WI38 (cell line): ENCODE measurements at regions not wholly inside any gene's neighbourhood (a gene's known extent, or its start where the extent isn't known, plus 50 kb on each side); places are given as distances from the start of the nearest gene placed in this dataset.
A peak's percentile ranks its signal among the peaks of the same experiment; 100 is the strongest.

ENCODE experiments used
- H3K4me3 ChIP-seq: 2 replicates; pipeline ENCODE4 v1.5.1; 2011; ENCODE audit warnings: low read depth, mild to moderate bottlenecking, control low read depth, low read length
- TF ChIP-seq, protein P1 (sequence below): IDR thresholded peaks from 2 replicates; pipeline ENCODE4 v1.5.1; 2012; ENCODE audit warnings: low read depth, mild to moderate bottlenecking, control low read depth, low read length

DNA sequence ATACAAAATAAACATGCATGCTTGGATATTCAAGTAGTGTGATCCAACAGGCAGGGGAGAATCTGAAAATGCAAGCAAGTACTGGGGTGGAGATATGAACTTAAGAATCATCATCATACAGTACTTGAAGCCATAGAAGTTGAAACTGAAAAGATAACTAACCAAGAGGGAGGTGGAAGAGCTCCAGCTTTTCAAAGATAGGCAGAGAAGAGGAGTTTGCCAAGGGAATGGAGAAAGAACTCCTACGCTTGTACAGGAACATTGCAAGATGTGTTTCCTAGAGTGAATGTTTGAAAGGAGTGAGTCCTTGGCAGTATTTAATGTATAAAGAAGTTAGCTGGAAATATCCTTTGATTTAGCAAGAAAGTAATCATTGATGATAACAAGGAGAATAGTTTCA, 106.2 kb upstream of the FRMPD4 start:
- TF ChIP-seq, protein P1, sequence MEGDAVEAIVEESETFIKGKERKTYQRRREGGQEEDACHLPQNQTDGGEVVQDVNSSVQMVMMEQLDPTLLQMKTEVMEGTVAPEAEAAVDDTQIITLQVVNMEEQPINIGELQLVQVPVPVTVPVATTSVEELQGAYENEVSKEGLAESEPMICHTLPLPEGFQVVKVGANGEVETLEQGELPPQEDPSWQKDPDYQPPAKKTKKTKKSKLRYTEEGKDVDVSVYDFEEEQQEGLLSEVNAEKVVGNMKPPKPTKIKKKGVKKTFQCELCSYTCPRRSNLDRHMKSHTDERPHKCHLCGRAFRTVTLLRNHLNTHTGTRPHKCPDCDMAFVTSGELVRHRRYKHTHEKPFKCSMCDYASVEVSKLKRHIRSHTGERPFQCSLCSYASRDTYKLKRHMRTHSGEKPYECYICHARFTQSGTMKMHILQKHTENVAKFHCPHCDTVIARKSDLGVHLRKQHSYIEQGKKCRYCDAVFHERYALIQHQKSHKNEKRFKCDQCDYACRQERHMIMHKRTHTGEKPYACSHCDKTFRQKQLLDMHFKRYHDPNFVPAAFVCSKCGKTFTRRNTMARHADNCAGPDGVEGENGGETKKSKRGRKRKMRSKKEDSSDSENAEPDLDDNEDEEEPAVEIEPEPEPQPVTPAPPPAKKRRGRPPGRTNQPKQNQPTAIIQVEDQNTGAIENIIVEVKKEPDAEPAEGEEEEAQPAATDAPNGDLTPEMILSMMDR = no peak
- H3K4me3 ChIP-seq = no peak overlapping the region

DNA sequence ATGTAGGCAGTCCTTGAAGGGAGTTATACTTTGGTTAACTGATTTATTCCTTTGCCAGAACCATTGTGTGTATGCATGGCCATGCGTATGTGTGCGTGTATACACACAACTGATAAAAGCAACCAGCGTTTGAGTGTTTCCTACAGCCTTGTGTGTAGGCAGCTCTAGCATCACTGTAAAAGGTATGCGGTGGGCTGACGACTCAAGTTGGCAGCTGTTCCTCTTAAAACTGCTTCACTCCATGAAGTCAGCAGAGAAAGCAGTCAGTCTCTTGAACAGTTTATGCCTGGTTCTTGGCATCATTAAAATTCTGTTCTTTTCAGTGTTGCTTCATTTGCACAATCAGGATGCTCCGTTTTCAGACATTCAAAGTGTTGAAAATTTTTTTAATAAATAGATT, 103.5 kb upstream of the FRMPD4 start:
- TF ChIP-seq, protein P1 = no peak
- H3K4me3 ChIP-seq = no peak overlapping the region

DNA sequence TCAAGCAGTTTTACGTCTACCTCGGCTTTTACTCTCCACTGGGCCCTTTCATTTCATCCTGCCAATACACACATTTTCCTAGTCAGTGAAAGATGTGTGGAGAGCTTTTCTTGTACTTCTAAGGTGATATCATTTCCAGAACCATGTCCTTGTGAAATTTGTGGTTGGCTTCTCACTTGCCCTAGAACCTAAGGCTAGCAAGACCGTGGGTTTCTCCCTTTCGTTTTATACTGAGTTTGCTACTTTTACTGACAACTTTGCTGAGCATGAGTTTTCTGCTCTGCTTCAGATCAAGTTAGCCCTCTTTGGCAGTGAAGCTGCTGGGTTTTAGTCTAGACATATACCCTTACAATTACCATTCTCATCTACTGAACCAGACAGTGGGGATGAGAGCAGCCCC, 95.7 kb upstream of the FRMPD4 start:
- TF ChIP-seq, protein P1 = no peak
- no peak overlapping the region for H3K4me3 ChIP-seq

DNA sequence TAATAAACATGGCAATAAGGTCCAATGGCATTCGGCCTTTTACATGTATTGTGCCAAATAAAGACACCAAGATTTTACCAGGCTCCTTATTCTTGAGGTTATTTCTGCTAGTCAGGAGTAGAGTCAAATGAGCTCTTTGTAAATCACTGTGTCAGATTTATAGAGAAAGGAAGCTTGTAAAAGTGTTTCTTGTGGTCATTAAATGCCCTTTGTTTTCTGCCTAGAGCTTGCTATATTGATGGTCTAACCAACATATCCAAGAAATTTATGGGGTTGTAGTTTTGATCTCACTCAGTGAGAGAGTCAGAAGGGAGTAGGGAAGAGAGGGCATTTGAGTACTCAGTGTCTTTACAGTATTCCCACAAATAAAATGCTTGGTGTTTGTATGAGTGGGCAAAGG, 86.2 kb upstream of the FRMPD4 start:
- TF ChIP-seq, protein P1 = no peak
- no peak overlapping the region for H3K4me3 ChIP-seq

DNA sequence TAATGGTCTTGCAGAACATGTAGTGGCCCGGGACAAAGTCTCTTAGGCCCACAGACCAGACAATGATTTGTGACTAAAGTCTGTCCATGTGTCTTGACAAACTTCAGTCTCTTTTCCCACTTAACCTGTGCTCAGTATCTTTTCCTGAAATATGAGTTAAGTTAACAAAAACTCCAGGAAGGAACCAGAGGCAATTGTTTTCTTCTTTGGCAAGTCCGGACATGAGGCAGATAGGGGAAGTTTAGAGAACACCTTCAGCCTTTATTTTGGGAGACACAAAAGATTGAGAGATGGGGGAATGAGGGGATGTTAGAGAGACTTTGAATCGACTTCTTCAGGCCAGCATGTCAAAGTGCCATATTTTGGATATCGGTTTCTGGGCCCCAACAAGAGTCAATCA, 80.2 kb upstream of the FRMPD4 start:
- TF ChIP-seq, protein P1 = 0 out of 2 replicates have a peak, but pooled peaks have one; percentile 1
- H3K4me3 ChIP-seq = no peak overlapping the region

DNA sequence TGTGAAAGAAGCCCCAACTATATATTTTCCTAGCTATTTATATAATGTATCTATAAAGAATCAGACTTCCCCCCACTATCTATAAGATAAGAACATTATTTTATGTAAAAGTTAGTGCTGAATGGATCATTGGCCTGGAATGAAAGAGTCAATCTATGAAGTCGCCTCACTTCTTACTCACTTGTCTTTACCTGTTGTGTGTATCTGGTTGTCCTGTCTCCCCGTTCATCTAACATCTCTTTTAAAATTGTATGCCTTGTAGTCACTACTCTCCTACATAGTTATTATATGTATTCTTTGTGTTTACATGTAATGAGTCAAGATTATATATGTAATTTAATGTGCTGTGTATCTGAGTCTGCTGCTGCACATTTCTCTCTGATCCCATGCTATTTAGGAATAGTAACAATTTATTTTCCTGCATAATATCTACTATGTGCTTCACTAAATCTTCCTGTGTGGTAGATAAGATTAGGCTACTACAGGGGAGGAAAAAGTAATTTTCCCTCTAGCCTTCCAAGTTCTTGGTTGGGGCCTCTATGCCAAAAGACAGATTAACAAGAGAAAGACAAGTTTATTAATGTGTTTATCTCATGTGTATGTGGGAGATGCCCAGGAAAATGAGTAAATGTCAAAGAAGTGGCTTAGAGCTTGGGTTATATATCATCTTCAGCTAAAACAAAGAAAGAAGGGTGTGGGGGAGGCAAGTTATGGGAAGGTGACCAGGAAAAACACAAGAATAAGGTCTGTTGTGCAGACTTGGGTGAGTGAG, 77.6 kb upstream of the FRMPD4 start:
- TF ChIP-seq, protein P1 = no peak

DNA sequence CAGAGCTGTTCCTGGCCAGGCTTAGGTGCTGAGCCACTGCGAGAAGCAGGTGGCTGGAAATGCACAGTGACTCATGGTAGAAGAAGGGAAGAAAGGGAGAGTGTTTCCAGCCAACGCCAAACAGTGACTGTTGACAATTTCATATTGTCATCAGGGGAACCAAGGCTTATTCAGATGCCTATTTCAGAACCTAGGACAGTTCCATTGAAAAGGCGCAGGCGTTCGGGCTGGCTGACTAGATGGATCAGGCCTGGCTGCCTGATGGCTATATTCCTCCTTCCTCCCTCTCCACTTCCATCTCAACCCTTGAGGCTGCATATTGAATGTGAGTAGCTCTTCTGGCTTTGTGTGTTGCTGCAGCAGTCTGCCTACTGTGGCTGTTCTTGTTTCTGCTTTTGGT, 73.0 kb upstream of the FRMPD4 start:
- TF ChIP-seq, protein P1 = no peak
- H3K4me3 ChIP-seq = no peak overlapping the region

More for the DNA sequence above, 77.6 kb upstream of the FRMPD4 start:
- no peak overlapping the region for H3K4me3 ChIP-seq
